Ovary (tissue), 7 donors: ENCODE measurements at regions not wholly inside any gene's neighbourhood (a gene's known extent, or its start where the extent isn't known, plus 50 kb on each side); places are given as distances from the start of the nearest gene placed in this dataset.
"Not testable (repeated sequence)": the region's sequence is repeated elsewhere in the genome, so short reads cannot be mapped to it uniquely, and the experiment has no call there.

Source experiments
- DNase-seq, 5 donors: peaks; one replicate each; pipeline ENCODE4 v3.0.0-alpha.2; 2019 to 2020
- H3K27ac ChIP-seq, 2 donors: fragments of 200-600 bp; one replicate each; pipeline versions ENCODE4 v1.5.1 to v1.8.0; 2019 to 2022
- H3K27me3 ChIP-seq: fragments of 200-600 bp; one replicate; pipeline ENCODE4 v1.8.0; 2022
- H3K36me3 ChIP-seq: fragments of 200-600 bp; sonication (generic); one replicate; pipeline ENCODE4 v1.5.1; 2019
- H3K4me1 ChIP-seq: one replicate; pipeline ENCODE4 v1.8.1; 2013; ENCODE audit warnings: mild to moderate bottlenecking, moderate library complexity; ENCODE audit not compliant: insufficient read depth
- H3K4me3 ChIP-seq: fragments of 200-600 bp; sonication (generic); one replicate; pipeline ENCODE4 v1.5.1; 2017
- H3K9me3 ChIP-seq, 2 donors: fragments of 200-600 bp in 1 of 2; sonication (generic) in 1 of 2; one replicate each; pipeline versions ENCODE4 v1.5.1 to v1.8.1; 2013 to 2019; ENCODE audit warnings: mild to moderate bottlenecking in 1 of 2, moderate library complexity in 1 of 2
- EP300 ChIP-seq: sonication (generic); formaldehyde crosslinking; IDR thresholded peaks from one replicate; pipeline ENCODE4 v1.6.1; 2017; ENCODE audit warnings: antibody characterized with exemption
- POLR2A ChIP-seq: fragments of 450-650 bp; IDR thresholded peaks from one replicate; pipeline ENCODE4 v1.6.1; 2017; ENCODE audit warnings: antibody characterized with exemption, mild to moderate bottlenecking, moderate library complexity
- WGBS, 3 donors: extraction: QIAGEN DNeasy Blood & Tissue Kit in 1 of 3; methylation state at CpG; one replicate each; pipeline versions ENCODE4 v1.1.5 to v1.1.7; 2013 to 2017; 5-methylcytosine and 5-hydroxymethylcytosine counted together
- intact Hi-C, 4 donors: fragments of 100-400 bp; cut with DNase I; formaldehyde crosslinking; loops; one replicate each; pipeline versions ENCODE4 v1.11.0 to v1.15.1; 2022 to 2023
- TF ChIP-seq, protein P1 (sequence below), 3 donors: fragments of 450-650 bp in 2 of 3; fragments of 200-600 bp in 1 of 3; IDR thresholded peaks; one replicate each; pipeline versions ENCODE4 v1.5.1 to v1.8.0; 2016 to 2022; ENCODE audit warnings: antibody characterized with exemption in 3 of 3, mild to moderate bottlenecking in 1 of 3
- donor health status: DM: no; HTN: no; CAD: no; lungs with moderate emphysema.
- donor health status: DM: no; HTN: no; CAD: no.
- donor health status: Bipolar disorder and iron deficiency.
- donor health status: DM: no; HTN: no; CAD: no.
- donor health status: DM: yes; HTN: yes; CAD: no.

DNA sequence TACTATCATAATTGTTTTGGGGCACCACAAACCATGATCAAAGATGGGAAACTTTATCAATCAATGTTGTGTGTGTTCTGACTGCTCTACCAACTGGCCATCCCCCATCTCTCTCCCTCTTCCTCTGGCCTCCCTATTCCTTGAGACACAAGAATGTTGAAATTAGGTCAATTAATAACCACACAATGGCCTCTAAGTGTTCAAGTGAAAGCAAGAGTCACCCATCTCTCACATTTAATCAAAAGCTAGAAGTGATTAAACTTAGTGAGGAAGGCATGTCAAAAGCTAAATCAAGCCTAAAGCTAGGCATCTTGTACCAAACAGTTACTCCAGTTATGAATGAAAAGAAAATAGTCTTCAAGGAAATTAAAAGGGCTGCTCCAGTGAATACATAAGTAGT lies 390.3 kb upstream of the NFIA start:
- TF ChIP-seq POLR2A (no peak), EP300 (no peak)
- TF ChIP-seq, protein P1, sequence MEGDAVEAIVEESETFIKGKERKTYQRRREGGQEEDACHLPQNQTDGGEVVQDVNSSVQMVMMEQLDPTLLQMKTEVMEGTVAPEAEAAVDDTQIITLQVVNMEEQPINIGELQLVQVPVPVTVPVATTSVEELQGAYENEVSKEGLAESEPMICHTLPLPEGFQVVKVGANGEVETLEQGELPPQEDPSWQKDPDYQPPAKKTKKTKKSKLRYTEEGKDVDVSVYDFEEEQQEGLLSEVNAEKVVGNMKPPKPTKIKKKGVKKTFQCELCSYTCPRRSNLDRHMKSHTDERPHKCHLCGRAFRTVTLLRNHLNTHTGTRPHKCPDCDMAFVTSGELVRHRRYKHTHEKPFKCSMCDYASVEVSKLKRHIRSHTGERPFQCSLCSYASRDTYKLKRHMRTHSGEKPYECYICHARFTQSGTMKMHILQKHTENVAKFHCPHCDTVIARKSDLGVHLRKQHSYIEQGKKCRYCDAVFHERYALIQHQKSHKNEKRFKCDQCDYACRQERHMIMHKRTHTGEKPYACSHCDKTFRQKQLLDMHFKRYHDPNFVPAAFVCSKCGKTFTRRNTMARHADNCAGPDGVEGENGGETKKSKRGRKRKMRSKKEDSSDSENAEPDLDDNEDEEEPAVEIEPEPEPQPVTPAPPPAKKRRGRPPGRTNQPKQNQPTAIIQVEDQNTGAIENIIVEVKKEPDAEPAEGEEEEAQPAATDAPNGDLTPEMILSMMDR (IDR thresholded peaks at IDR 0.05), result no peak
- H3K27ac ChIP-seq, result no peak overlapping the region
- H3K4me1 ChIP-seq, result no peaks in the 10 kb centered on the region
- H3K9me3 ChIP-seq, result no peaks in the 10 kb centered on the region
- no peaks in the 10 kb centered on the region for H3K36me3 ChIP-seq
- intact Hi-C loops, result no loop called here
- no peak for DNase-seq
- H3K4me3 ChIP-seq, result no peak overlapping the region
- no peaks in the 10 kb centered on the region for H3K27me3 ChIP-seq

DNA sequence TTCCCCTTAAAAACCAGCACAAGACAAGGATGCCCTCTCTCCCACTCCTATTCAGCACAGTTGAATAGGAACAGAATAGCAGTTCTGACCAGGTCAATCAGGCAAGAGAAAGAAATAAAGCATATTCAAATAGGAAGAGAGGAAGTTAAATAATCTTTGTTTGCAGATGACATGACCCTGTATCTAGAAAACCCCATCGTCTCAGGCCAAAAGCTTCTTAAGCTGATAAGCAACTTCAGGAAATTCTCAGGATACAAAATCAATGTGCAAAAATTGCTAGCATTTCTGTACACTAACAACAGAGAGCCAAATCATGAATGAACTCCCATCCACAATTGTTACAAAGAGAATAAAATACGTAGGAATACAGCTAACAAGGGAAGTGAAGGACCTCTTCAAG lies 394.1 kb upstream of the NFIA start:
- H3K9me3 ChIP-seq, H3K36me3 ChIP-seq, H3K27me3 ChIP-seq, intact Hi-C loops, H3K27ac ChIP-seq, DNase-seq, H3K4me3 ChIP-seq, H3K4me1 ChIP-seq: not testable (repeated sequence)
- WGBS, 3 donors, result 60 to 76% (median 62%) methylated on average over 2 of the region's 2 CpGs

DNA sequence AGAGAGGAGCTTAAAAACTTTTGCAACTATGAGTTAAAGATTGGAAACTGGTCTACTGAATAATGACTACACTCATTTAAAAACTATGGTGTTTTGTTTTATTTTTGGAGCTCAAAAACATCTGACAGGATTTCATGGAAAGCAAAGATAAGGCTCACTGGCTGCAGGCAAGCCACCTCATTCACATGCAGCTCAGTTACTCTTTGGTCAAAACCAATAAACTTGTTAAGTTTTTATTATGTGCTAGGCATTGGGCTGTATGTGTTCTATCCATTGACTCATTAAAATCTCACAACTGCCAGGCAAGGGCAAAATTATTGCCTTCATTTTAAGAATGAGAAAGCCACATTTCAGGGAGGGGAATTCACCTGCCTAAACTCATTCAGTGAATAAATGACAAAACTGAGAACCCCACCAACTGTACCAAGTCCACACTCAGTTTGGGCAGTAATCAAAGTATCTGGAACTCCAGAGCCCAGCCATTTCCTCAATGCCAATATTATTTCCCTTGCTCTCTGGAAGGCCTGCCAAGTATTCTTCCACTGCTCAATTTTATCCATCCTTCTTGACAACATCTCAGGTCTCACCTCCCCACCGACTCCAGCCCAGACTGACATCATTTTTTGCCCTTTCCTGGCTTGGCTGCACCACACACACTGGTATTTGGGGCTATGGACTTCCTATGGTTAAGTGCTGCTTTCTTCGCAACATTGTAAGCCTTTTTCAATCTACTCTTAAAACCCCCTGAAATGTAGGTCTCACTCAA lies 401.1 kb upstream of the NFIA start:
- no peaks in the 10 kb centered on the region for H3K36me3 ChIP-seq
- no peaks in the 10 kb centered on the region for H3K27me3 ChIP-seq
- H3K4me1 ChIP-seq, result no peaks in the 10 kb centered on the region
- intact Hi-C loops, result no loop called here
- H3K4me3 ChIP-seq, result no peak overlapping the region
- no peak overlapping the region for H3K27ac ChIP-seq
- 88 to 91% (median 89%) methylated on average over 2 of the region's 2 CpGs for WGBS, 3 donors
- no peaks in the 10 kb centered on the region for H3K9me3 ChIP-seq
- no peak for DNase-seq
- TF ChIP-seq EP300, result no peak
- TF ChIP-seq POLR2A, result no peak
- TF ChIP-seq, protein P1 (IDR thresholded peaks at IDR 0.05), result no peak

DNA sequence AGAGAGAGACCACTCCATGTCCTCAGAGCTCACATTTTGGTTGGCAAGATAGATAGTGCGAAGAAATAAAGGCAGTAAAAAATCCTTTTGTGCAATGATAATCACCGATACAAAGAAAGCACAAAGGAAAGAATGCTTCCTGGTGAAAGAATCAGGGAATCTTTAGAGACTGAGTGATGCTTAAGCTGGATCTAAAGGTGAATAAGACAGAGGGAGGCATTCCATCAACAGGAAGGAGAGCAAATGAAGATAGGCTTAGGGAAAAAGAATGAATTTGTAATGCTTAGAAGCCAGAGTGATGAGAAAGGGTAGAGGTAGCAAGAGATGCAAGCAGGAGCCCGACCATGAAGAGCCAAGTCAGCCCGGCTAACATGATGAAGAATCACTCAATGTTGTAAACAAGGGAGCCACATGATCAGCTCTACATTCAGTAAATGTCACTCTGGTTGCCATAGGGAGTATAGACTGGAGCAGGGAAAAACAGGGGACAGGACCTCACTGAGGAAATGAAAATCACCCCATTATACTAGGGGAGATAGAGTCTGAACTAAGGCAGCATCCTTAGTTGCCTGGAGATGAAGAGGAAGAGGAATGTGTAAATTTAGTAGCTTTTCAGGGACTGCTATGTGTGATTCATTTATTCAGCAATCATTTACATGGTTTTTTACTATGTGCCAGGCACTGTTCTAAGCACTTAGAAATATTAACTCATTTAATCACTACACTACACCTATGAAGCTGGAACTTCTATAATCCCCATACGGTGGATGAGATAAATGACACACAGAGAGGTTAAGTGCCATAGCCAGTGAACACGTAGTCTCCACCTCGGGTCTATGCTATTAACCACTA lies 402.6 kb upstream of the NFIA start:
- 78 to 87% (median 84%) methylated on average over 7 of the region's 7 CpGs for WGBS, 3 donors

More for the DNA sequence above, 402.6 kb upstream of the NFIA start:
- Histone ChIP-seq H3K9me3 (no peaks in the 10 kb centered on the region), H3K36me3 (no peaks in the 10 kb centered on the region), H3K4me3 (no peak overlapping the region), H3K27ac (no peak overlapping the region), H3K27me3 (no peaks in the 10 kb centered on the region), H3K4me1 (no peaks in the 10 kb centered on the region)
- DNase-seq, result no peak
- TF ChIP-seq, protein P1 (IDR thresholded peaks at IDR 0.05), result no peak
- TF ChIP-seq EP300 (no peak), POLR2A (no peak)
- intact Hi-C loops, result no loop called here
